Upper lobe of right lung (tissue), 1 donor: ENCODE measurements at regions not wholly inside any gene's neighbourhood (a gene's known extent, or its start where the extent isn't known, plus 50 kb on each side); places are given as distances from the start of the nearest gene placed in this dataset.

Experiments
- ATAC-seq: fragments of 200-7000 bp; cut with Tn5 transposase; one replicate; pipeline ENCODE4 v1.9.1; 2020; ENCODE audit warnings: mild to moderate bottlenecking, moderate library complexity
- DNase-seq: peaks from one replicate; pipeline ENCODE4 v3.0.0-alpha.2; 2020
- H3K27ac ChIP-seq: fragments of 200-600 bp; one replicate; pipeline ENCODE4 v1.8.0; 2022
- H3K27me3 ChIP-seq: fragments of 200-600 bp; one replicate; pipeline ENCODE4 v1.8.0; 2022; ENCODE audit warnings: mild to moderate bottlenecking
- H3K36me3 ChIP-seq: fragments of 200-600 bp; one replicate; pipeline ENCODE4 v1.8.0; 2022
- H3K4me1 ChIP-seq: fragments of 200-600 bp; one replicate; pipeline ENCODE4 v1.8.0; 2022
- H3K4me3 ChIP-seq: fragments of 200-600 bp; one replicate; pipeline ENCODE4 v1.8.0; 2022; ENCODE audit warnings: mild to moderate bottlenecking
- H3K9me3 ChIP-seq: fragments of 200-600 bp; one replicate; pipeline ENCODE4 v1.8.0; 2022
- CTCF ChIP-seq: fragments of 200-600 bp; IDR thresholded peaks from one replicate; pipeline ENCODE4 v1.8.0; 2022; ENCODE audit warnings: antibody characterized with exemption
- intact Hi-C: fragments of 100-400 bp; cut with DNase I; formaldehyde crosslinking; loops from one replicate; pipeline ENCODE4 v1.11.0; 2022
- donor health status: DM: no; HTN: yes; CAD: no; lungs with severe emphysema.

- no peaks in the 10 kb centered on the region for H3K36me3 ChIP-seq
- H3K27me3 ChIP-seq, result no peaks in the 10 kb centered on the region
- H3K9me3 ChIP-seq, result no peaks in the 10 kb centered on the region
- ATAC-seq, result no peak
- DNase-seq, result no peak
- intact Hi-C loops, result no loop called here
- H3K4me1 ChIP-seq, result no peaks in the 10 kb centered on the region
- H3K27ac ChIP-seq, result no peak overlapping the region
- H3K4me3 ChIP-seq, result no peak overlapping the region
- no peak for TF ChIP-seq CTCF
Measured at GRCh38 chr20:57894096-57894495, 184.3 kb upstream of the PMEPA1 start.

- H3K36me3 ChIP-seq, result no peaks in the 10 kb centered on the region
- no peaks in the 10 kb centered on the region for H3K27me3 ChIP-seq
- no peaks in the 10 kb centered on the region for H3K9me3 ChIP-seq
- DNase-seq (no peak), ATAC-seq (no peak)
- H3K27ac ChIP-seq, result no peak overlapping the region
- H3K4me1 ChIP-seq, result no peaks in the 10 kb centered on the region
- H3K4me3 ChIP-seq, result no peak overlapping the region
- TF ChIP-seq CTCF, result no peak
- intact Hi-C loops, result no loop called here
Measured at GRCh38 chr20:57893366-57893999, 183.7 kb upstream of the PMEPA1 start.

GRCh38 chr20:57892471-57892870, 182.7 kb upstream of the PMEPA1 start:
- ATAC-seq, result no peak
- no peaks in the 10 kb centered on the region for H3K9me3 ChIP-seq
- no peaks in the 10 kb centered on the region for H3K36me3 ChIP-seq
- H3K27me3 ChIP-seq, result no peaks in the 10 kb centered on the region
- H3K4me3 ChIP-seq, result no peak overlapping the region
- intact Hi-C loops, result no loop called here
- no peak for TF ChIP-seq CTCF
- no peak overlapping the region for H3K27ac ChIP-seq
- DNase-seq, result peak; percentile 50
- H3K4me1 ChIP-seq, result no peaks in the 10 kb centered on the region

GRCh38 chr20:57891014-57891413, 181.2 kb upstream of the PMEPA1 start:
- no peaks in the 10 kb centered on the region for H3K9me3 ChIP-seq
- TF ChIP-seq CTCF, result no peak
- H3K27ac ChIP-seq, result no peak overlapping the region
- no peak overlapping the region for H3K4me3 ChIP-seq
- no peaks in the 10 kb centered on the region for H3K36me3 ChIP-seq
- H3K4me1 ChIP-seq, result no peaks in the 10 kb centered on the region
- H3K27me3 ChIP-seq, result no peaks in the 10 kb centered on the region
- intact Hi-C loops, result no loop called here
- ATAC-seq (no peak), DNase-seq (no peak)

GRCh38 chr20:57890202-57890800, 180.5 kb upstream of the PMEPA1 start:
- H3K9me3 ChIP-seq, result no peaks in the 10 kb centered on the region
- H3K4me1 ChIP-seq, result no peaks in the 10 kb centered on the region
- no peaks in the 10 kb centered on the region for H3K27me3 ChIP-seq
- TF ChIP-seq CTCF, result no peak
- DNase-seq, result no peak
- intact Hi-C loops, result no loop called here
- no peak overlapping the region for H3K27ac ChIP-seq
- no peak overlapping the region for H3K4me3 ChIP-seq
- no peaks in the 10 kb centered on the region for H3K36me3 ChIP-seq
- ATAC-seq, result no peak
